ENCODE measurements at regions not wholly inside any gene's neighbourhood (a gene's known extent, or its start where the extent isn't known, plus 50 kb on each side); places are given as distances from the start of the nearest gene placed in this dataset.

GRCh38 chr7:113456533-113456932 lies 338.2 kb upstream of the SMIM30 start:
- DNase-seq (ENCODE audit: low read depth), result no peak

DNA sequence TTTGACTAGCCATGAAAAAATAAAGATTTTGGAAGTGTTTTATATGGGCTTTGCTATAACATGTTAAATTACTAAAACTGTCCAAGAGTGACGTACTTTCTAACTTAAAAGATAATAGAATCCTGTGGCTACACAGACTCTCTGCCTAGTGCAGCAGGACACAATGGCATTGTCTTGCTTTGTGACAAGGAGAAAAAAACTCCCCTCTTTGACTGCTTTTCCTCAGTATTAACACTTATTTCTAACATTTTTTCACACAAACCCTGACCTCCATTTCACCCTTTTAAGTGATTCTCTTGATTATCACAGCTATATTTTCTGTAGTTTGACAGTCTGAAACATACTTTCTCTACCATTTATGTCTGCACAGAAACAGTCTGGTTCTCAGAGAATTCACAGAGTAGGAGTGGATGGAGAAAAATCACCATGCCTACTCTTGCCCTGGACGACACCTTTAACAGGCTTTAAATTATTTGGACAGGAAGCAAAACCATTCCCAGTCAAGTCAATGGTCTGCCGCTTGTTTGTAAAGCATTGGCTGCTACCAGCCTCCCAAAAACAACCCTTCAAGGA lies 336.3 kb upstream of the SMIM30 start:
- no peak for DNase-seq (ENCODE audit: low read depth)

GRCh38 chr7:113452245-113452644 lies 333.9 kb upstream of the SMIM30 start:
- DNase-seq (ENCODE audit: low read depth), result no peak

DNA sequence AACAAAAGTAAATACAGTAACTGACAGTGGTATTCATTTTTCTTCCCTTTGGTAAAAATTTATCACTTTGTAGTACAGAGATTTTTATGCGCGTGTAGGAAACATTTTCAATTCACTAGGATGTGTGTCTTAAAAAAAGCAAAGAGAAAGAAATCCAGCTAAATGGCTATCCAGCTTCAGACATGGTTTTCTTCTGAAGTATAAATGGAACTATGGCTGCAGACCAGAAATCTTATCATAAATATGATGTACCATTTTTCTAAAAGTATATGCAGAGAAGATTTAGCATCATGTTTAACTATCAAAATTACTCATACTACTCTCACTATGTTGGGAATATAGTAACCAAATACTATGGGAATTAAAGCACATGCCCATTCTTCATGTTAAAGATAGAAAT lies 328.4 kb upstream of the SMIM30 start:
- no peak for DNase-seq (ENCODE audit: low read depth)

DNA sequence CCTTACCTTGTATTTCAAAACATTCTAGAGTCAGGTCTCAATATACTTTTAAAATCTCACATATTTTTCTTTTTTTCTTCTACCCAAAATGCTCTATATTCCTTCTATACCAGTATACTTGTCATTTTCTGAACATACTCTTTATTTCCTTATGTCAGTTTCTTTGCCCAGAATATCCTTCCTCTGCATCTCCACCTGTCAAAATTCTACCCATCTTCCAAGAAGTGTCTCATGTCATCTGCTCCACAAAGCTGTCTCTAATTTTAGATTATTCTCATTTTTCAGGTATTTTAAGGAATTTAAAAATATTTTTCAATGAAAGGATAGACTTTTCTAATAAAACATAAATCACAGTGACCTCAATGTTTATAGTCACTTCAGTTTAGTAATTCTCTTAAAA lies 328.0 kb upstream of the SMIM30 start:
- no peak for DNase-seq (ENCODE audit: low read depth)

DNA sequence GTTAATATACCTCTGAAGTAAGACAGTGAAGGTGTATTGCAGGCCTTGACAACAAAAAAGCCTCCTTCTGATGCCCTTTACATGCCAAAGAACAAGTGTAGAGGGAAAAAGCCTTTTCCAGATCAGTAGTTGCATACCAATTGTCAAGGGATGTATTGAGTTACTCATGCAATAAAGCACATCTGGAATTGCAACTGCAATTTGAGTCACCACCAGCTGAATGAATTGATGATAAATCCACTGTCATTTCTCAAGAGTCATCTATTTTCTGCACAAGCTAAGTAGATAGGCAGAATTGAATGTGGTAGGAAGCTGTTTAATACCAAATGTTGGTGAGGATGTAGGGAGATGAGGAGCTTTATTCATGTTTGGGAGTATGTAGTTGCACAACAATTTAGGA lies 325.9 kb upstream of the SMIM30 start:
- DNase-seq (ENCODE audit: low read depth), result no peak

DNA sequence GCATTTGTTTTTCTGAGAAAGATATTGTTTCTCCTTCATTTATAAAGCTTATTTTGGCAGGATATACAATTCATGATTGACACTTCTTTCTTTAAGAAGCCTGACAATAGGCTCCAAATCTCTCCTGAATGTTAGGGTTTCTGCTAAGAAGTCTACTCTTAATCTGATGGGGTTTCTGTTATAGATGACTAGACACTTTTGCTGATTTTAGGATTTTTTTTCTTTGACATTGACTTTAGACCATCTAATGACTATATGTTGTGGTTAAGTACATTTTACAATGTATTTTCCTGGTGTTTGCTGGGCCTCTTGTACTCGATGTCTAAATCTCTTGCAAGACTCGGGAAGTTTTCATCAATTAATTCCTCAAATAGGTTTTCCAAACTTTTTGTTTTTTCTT lies 321.8 kb upstream of the SMIM30 start:
- DNase-seq (ENCODE audit: low read depth), result no peak

DNA sequence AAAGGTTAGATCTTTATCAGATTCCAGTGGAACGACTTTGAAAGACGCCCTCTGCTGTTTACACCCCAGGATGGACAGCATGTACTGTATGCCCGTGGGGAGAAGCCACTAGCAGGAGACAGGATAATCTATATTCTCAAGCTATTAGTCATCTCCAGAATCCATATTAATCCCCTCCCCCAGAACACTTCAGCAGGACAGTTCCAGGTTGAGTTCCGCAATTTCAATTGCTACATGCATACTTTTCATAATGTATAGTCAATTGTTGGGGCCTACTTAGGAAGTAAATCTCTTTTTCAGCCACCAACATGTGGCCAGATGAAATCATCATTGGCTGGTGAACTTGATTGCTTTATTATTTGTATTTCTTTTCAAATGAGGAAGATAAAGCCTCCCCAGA lies 313.1 kb upstream of the SMIM30 start:
- no peak for DNase-seq (ENCODE audit: low read depth)

DNA sequence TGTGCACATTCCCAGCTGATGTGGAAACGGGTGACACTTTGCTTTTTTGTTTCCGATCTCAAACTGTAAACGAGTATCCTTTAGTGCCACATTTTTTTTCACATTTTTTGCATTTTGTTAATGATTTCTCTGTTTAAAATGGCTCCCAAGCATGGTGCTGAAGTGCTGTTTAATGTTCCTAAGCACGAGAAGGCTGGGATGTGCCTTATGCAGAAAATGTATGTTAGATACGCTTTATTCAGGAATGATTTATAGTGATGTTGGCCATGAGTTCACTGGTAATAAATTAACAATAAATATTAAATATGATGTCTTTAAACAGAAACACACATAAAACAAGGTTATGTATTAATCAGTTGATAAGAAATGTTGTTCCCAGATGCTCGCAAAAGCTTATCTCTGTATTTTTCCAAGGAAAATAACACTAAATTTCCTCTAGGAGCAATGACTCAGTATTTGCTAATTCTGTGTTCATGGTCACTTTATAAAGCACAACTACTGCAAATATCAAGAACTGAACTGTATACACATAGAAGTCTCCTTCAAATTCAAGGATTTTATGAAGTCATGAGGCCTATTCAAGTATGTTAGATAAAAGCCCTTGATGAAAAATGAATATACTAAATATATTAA lies 305.9 kb upstream of the SMIM30 start:
- DNase-seq (ENCODE audit: low read depth), result no peak

DNA sequence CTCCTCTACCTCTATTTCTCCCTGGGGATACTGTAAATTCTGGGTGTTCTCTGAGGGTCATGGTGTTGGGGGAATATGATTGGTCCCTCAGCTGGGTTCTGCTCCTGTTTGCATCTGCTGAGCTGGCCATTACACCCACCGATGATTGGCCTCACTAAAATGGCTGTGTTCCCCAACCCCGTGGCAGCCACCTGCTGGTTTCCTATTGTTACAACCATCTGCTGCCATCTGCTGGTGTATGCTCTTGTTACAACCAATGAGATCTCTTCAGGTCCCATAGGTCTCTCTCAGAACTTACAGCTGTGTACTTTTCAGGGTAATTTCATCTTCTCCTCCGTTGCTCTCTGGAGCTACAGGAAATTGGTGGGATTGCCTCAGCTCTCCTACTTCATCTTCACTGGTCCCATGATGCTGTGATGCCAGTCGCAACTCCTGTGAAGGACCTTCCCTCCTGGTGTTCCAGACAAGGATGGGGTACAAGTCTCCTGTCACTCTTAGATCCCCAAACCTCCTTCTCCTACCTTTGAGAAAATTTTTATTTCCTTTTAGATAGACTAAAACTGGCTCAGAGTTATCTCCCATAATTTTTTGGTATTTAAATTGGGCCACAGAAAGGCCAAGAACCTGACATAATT lies 303.5 kb upstream of the SMIM30 start:
- DNase-seq (ENCODE audit: low read depth), result peak; percentile 49

GRCh38 chr7:113414401-113415035 lies 296.2 kb upstream of the SMIM30 start:
- DNase-seq (ENCODE audit: low read depth), result no peak

DNA sequence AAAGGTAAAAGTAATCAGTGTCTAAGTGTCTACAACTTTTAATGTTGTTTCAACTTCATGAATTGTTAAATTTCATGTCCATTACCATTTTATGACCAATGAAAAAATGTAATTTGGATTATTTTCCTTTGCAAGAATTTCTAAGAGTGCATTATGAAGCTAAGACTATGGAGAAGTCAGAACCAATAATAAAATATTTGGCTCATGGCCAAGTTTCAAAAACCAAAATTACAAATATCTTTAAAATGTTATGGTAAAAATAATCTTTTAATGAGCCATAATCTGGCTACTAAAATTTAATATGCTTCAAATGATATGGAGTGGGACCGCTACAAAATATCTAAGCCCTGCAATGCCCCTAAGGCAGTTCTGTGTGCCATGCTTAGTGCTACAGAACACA lies 294.1 kb upstream of the SMIM30 start:
- DNase-seq (ENCODE audit: low read depth), result no peak

- no peak for DNase-seq (ENCODE audit: low read depth)
Observed at GRCh38 chr7:113410796-113411195, 292.4 kb upstream of the SMIM30 start.

GRCh38 chr7:113408999-113409398 lies 290.6 kb upstream of the SMIM30 start:
- DNase-seq (ENCODE audit: low read depth), result no peak

DNA sequence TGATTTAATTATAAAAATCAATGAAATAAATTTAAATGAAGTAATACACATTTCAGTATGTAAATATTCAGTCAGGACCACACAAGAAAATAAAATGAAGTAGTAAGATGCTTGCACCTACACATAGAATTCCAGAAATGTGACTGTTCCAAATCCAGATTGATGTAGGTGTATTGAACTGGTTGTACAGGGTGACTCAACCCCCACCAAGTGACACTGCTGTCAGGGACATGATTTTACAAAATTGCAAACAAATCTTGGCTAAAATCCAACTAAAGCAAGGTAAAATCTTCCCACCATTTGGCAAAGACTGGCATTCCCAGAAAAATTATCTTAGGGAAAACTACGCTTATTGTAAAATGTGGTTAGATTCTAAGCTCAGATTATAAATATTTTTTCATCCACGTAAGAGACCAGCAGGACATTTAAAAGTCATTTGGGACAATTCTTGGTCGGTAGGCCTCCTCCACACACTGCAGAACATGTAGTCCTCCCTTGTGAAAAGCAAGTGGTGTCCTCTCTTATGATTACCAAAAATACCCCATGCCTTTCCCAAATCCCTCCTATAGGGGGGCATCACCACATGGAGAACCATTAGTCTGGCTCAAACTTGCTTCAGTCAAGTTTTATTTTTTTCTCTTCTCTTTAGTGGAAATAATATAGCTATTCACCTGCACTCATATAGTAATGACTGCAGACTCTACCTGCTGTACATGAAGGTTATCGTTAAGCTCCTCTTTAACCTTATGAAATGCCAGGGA lies 287.1 kb upstream of the SMIM30 start:
- DNase-seq (ENCODE audit: low read depth), result no peak

DNA sequence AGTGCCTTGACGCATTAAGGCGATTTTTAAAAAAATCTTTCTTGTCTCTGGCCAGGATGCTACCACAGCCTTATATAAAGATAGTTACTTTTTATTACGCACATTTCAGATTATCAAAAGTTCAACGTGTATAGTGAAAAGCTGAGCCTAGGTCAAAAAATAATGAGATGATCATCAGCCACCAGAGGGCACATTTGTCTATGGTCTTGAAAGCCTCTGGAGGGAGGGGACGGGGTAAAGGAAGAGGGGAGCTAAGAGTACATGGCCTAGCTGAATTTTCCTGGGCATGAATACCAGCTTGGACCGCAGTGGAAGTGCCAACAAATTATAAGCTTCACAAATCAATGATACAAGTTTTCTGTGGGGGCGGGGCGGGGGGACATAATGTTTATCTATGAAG lies 285.9 kb upstream of the SMIM30 start:
- DNase-seq (ENCODE audit: low read depth), result no peak

DNA sequence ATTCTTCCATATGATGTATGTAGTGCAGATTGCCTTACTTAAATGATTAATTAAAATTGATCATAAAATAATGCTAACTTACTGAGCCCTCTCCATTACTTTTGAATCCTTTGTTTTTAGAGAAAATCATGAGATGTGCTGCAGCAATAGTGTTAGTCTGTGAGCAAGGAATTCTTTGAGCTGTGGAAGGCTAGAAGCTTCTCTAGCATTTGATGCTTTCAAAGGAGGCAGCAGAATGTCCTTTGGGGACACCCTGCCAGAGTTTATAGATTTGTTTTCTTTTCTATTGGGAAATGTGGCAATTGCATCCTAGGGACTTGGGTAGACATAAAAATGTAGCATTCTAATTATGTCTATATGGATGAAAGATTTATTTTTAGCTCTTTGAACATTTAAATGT lies 284.1 kb upstream of the SMIM30 start:
- no peak for DNase-seq (ENCODE audit: low read depth)

GRCh38 chr7:113402005-113402404 lies 283.7 kb upstream of the SMIM30 start:
- no peak for DNase-seq (ENCODE audit: low read depth)

DNA sequence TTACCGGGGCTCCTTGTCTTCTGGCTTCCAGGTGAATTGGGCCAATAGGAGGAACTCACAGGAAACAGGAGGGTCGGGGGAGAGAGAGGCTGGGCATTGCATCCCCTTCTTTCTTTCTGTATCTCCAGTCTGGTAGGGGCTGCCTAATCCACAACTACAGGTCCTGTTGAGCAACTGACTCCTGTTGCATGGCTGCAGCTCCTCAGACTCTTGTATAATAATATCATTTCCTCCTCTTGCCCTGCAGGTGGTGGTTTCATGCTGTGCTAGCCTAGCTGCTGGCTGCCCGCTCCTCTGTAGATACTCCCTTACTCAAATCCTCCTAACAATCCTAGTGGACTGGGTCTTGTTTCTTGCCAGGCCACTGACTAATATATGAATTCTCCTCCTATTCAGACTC lies 276.5 kb upstream of the SMIM30 start:
- DNase-seq (ENCODE audit: low read depth), result no peak

GRCh38 chr7:113392841-113393540 lies 274.6 kb upstream of the SMIM30 start:
- DNase-seq (ENCODE audit: low read depth), result no peak

GRCh38 chr7:113392421-113392820 lies 274.1 kb upstream of the SMIM30 start:
- no peak for DNase-seq (ENCODE audit: low read depth)

GRCh38 chr7:113389112-113389646 lies 270.8 kb upstream of the SMIM30 start:
- no peak for DNase-seq (ENCODE audit: low read depth)
